ENCODE measurements at regions not wholly inside any gene's neighbourhood (a gene's known extent, or its start where the extent isn't known, plus 50 kb on each side); places are given as distances from the start of the nearest gene placed in this dataset.

- no peak for DNase-seq
Observed at GRCh38 chr22:47651216-47651987, 889.0 kb downstream of the TBC1D22A start.

GRCh38 chr22:47647720-47648119, 885.3 kb downstream of the TBC1D22A start:
- no peak for DNase-seq

- no peak for DNase-seq
Observed at GRCh38 chr22:47647181-47647580, 884.7 kb downstream of the TBC1D22A start.

GRCh38 chr22:47645923-47646322, 883.5 kb downstream of the TBC1D22A start:
- no peak for DNase-seq

GRCh38 chr22:47645450-47645914, 883.0 kb downstream of the TBC1D22A start:
- DNase-seq, result no peak

- DNase-seq, result no peak
Observed at GRCh38 chr22:47634347-47634746, 871.9 kb downstream of the TBC1D22A start.

GRCh38 chr22:47633111-47633510, 870.7 kb downstream of the TBC1D22A start:
- no peak for DNase-seq

GRCh38 chr22:47632701-47633100, 870.3 kb downstream of the TBC1D22A start:
- no peak for DNase-seq

- no peak for DNase-seq
Observed at GRCh38 chr22:47631571-47632102, 869.2 kb downstream of the TBC1D22A start.

GRCh38 chr22:47630741-47631534, 868.5 kb downstream of the TBC1D22A start:
- no peak for DNase-seq

- DNase-seq, result no peak
Observed at GRCh38 chr22:47629791-47630655, 867.6 kb downstream of the TBC1D22A start.

GRCh38 chr22:47629273-47629711, 866.8 kb downstream of the TBC1D22A start:
- no peak for DNase-seq

GRCh38 chr22:47628477-47629272, 866.2 kb downstream of the TBC1D22A start:
- no peak for DNase-seq

GRCh38 chr22:47627556-47628253, 865.3 kb downstream of the TBC1D22A start:
- no peak for DNase-seq

- no peak for DNase-seq
Observed at GRCh38 chr22:47626428-47627390, 864.3 kb downstream of the TBC1D22A start.

GRCh38 chr22:47625531-47626427, 863.3 kb downstream of the TBC1D22A start:
- DNase-seq, result no peak

GRCh38 chr22:47625013-47625385, 862.5 kb downstream of the TBC1D22A start:
- no peak for DNase-seq

- no peak for DNase-seq
Observed at GRCh38 chr22:47624252-47625012, 862.0 kb downstream of the TBC1D22A start.

All from activated naive CD4-positive, alpha-beta T cell treated with anti-CD3 and anti-CD28 coated beads, Interleukin-2, amount 50 U/mL, for 16 hours (primary cell).